ENCODE measurements at regions not wholly inside any gene's neighbourhood (a gene's known extent, or its start where the extent isn't known, plus 50 kb on each side); places are given as distances from the start of the nearest gene placed in this dataset.

DNA sequence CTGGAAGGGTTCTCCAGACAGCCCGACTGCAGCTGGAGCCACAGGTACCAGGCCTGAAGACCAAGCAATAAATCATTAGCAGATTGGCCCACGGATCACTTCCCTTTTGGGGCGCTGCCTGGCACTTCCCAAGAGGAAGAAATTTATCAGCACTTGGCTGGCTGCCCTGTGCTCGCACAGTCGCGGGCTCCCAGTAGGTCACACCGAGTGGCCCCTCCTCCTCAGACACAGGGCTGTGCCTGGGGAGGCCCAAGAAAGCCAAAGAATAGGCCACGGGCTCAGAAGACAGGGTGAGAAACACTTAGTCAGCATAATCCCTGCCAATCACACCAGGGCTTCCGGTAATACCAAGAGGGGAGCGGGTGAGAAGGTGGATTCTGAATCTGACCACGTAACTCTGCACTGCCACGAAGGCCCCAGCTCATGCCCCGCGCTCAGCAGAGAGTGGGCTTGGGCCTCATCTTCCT, 115.7 kb upstream of the MSX2 start:
- ATAC-seq: peak; percentile 82

DNA sequence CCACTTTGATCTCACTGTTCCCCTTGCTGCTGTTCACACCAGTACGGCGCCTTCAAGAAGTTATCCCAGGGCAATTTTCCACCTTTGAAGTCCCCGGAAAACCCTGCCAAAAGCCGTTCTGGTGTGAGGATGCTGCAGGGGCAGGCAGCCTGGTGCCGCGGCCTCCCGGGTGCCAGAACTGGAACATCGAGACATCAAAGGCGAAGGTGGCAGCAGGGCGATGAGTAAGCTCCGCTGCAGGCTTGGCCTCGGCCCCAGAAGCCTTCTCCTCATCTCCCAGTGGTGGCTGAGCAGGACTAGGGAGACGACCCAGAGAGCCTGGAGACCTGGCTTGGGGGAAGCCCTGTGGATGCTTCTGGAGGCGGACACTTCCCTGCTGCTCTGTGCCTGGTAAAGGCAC, 115.3 kb upstream of the MSX2 start:
- no TSS peak for BruUV-seq (replicated peaks)
- DNase-seq (ENCODE audit: low read depth, low spot score): no peak
- H3K4me3 ChIP-seq (ENCODE audit: low read depth in 2 of 2, low read length in 2 of 2): peak overlapping the region in 1 of 2 experiments; percentile 31; a peak in 2 of 4 replicates
- H3K36me3 ChIP-seq (ENCODE audit: control insufficient read depth, insufficient read depth, low read length): no peaks in the 10 kb centered on the region
- CTCF ChIA-PET: no interaction called here
- H3K27ac ChIP-seq (ENCODE audit: low read length): no peak overlapping the region
- no peak for TF ChIP-seq SIN3A (IDR thresholded peaks at IDR 0.05; ENCODE audit: borderline replicate concordance, insufficient read depth, low read depth, low read length)
- TF ChIP-seq TCF7L2 (IDR thresholded peaks at IDR 0.05; ENCODE audit: low read depth, low read length): peak; percentile 94
- intact Hi-C loops (cut with micrococcal nuclease; ENCODE audit: unreplicated experiment) (no loop called here), in situ Hi-C loops (cut with HindIII; ENCODE audit: low pct_unique_long_range_greater_than_20kb, low sequenced_read_pairs) (no loop called here)
- no peaks in the 10 kb centered on the region for H3K27me3 ChIP-seq (ENCODE audit: control insufficient read depth, insufficient read depth, low read length)
- POLR2A ChIA-PET: no interaction called here
- peaks cover 5% of the 10 kb centered on the region for H3K4me1 ChIP-seq (ENCODE audit: control insufficient read depth, insufficient read depth, low read length)
- no peaks in the 10 kb centered on the region for H3K9me3 ChIP-seq (ENCODE audit: control insufficient read depth, insufficient read depth, low read depth, low read length)
- ATAC-seq: peak; percentile 70

More for the DNA sequence above, 115.7 kb upstream of the MSX2 start:
- Histone ChIP-seq H3K9me3 (ENCODE audit: control insufficient read depth, insufficient read depth, low read depth, low read length) (no peaks in the 10 kb centered on the region), H3K4me3 (ENCODE audit: low read depth in 2 of 2, low read length in 2 of 2) (peak overlapping the region in 1 of 2 experiments; percentile 31; a peak in 2 of 4 replicates), H3K27ac (ENCODE audit: low read length) (no peak overlapping the region), H3K27me3 (ENCODE audit: control insufficient read depth, insufficient read depth, low read length) (no peaks in the 10 kb centered on the region), H3K36me3 (ENCODE audit: control insufficient read depth, insufficient read depth, low read length) (no peaks in the 10 kb centered on the region), H3K4me1 (ENCODE audit: control insufficient read depth, insufficient read depth, low read length) (peaks cover 5% of the 10 kb centered on the region)
- intact Hi-C loops (cut with micrococcal nuclease; ENCODE audit: unreplicated experiment): no loop called here
- ChIA-PET CTCF (interaction anchor here (0.7 kb wide), 1 partner anchor 119 kb away, joined by 3 read pairs; no protein-coding TSS in a partner anchor), POLR2A (no interaction called here)
- TF ChIP-seq TCF7L2 (IDR thresholded peaks at IDR 0.05; ENCODE audit: low read depth, low read length): no peak
- TF ChIP-seq, protein P1, sequence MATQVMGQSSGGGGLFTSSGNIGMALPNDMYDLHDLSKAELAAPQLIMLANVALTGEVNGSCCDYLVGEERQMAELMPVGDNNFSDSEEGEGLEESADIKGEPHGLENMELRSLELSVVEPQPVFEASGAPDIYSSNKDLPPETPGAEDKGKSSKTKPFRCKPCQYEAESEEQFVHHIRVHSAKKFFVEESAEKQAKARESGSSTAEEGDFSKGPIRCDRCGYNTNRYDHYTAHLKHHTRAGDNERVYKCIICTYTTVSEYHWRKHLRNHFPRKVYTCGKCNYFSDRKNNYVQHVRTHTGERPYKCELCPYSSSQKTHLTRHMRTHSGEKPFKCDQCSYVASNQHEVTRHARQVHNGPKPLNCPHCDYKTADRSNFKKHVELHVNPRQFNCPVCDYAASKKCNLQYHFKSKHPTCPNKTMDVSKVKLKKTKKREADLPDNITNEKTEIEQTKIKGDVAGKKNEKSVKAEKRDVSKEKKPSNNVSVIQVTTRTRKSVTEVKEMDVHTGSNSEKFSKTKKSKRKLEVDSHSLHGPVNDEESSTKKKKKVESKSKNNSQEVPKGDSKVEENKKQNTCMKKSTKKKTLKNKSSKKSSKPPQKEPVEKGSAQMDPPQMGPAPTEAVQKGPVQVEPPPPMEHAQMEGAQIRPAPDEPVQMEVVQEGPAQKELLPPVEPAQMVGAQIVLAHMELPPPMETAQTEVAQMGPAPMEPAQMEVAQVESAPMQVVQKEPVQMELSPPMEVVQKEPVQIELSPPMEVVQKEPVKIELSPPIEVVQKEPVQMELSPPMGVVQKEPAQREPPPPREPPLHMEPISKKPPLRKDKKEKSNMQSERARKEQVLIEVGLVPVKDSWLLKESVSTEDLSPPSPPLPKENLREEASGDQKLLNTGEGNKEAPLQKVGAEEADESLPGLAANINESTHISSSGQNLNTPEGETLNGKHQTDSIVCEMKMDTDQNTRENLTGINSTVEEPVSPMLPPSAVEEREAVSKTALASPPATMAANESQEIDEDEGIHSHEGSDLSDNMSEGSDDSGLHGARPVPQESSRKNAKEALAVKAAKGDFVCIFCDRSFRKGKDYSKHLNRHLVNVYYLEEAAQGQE (IDR thresholded peaks at IDR 0.05; ENCODE audit: insufficient read depth in 1 of 2, low read depth in 2 of 2, low read length in 1 of 2): no peak
- TF ChIP-seq, protein P2, sequence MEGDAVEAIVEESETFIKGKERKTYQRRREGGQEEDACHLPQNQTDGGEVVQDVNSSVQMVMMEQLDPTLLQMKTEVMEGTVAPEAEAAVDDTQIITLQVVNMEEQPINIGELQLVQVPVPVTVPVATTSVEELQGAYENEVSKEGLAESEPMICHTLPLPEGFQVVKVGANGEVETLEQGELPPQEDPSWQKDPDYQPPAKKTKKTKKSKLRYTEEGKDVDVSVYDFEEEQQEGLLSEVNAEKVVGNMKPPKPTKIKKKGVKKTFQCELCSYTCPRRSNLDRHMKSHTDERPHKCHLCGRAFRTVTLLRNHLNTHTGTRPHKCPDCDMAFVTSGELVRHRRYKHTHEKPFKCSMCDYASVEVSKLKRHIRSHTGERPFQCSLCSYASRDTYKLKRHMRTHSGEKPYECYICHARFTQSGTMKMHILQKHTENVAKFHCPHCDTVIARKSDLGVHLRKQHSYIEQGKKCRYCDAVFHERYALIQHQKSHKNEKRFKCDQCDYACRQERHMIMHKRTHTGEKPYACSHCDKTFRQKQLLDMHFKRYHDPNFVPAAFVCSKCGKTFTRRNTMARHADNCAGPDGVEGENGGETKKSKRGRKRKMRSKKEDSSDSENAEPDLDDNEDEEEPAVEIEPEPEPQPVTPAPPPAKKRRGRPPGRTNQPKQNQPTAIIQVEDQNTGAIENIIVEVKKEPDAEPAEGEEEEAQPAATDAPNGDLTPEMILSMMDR (IDR thresholded peaks at IDR 0.05): no peak
- TF ChIP-seq POLR2AphosphoS5 (IDR thresholded peaks at IDR 0.05; ENCODE audit: low read depth, low read length): no peak
- TF ChIP-seq SIN3A (IDR thresholded peaks at IDR 0.05; ENCODE audit: borderline replicate concordance, insufficient read depth, low read depth, low read length): no peak
- BruUV-seq (replicated peaks): no TSS peak
- no peak for DNase-seq (ENCODE audit: low read depth, low spot score)
- in situ Hi-C loops (cut with HindIII; ENCODE audit: low pct_unique_long_range_greater_than_20kb, low sequenced_read_pairs): no loop called here

DNA sequence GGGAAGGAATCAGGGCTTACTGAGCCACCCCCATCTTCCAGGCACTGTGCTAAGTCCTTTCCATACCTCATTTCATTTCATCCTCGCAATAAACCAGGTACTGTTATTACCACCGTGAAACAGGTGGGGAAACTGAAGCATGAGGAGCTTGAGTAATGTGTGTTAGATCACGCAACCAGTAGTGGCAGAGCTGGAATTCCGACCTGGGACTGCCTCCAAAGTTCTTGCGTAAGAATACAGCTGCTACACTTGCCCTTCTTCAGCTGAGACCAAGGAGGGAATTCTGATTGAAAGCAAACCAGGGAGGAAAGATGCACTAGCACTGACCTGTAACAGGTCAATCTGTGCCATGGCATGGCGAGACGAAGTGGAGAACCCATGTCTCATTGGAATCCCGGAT, 113.4 kb upstream of the MSX2 start:
- intact Hi-C loops (cut with micrococcal nuclease; ENCODE audit: unreplicated experiment): no loop called here
- no peak for TF ChIP-seq TCF7L2 (IDR thresholded peaks at IDR 0.05; ENCODE audit: low read depth, low read length)
- Histone ChIP-seq H3K36me3 (ENCODE audit: control insufficient read depth, insufficient read depth, low read length) (no peaks in the 10 kb centered on the region), H3K27ac (ENCODE audit: low read length) (no peak overlapping the region), H3K27me3 (ENCODE audit: control insufficient read depth, insufficient read depth, low read length) (no peaks in the 10 kb centered on the region), H3K9me3 (ENCODE audit: control insufficient read depth, insufficient read depth, low read depth, low read length) (no peaks in the 10 kb centered on the region), H3K4me3 (ENCODE audit: low read depth in 2 of 2, low read length in 2 of 2) (no peak overlapping the region), H3K4me1 (ENCODE audit: control insufficient read depth, insufficient read depth, low read length) (peaks cover 5% of the 10 kb centered on the region)
- BruUV-seq (replicated peaks): no TSS peak
- ATAC-seq (no peak), DNase-seq (ENCODE audit: low read depth, low spot score) (no peak)
- ChIA-PET POLR2A (no interaction called here), CTCF (no interaction called here)
- in situ Hi-C loops (cut with HindIII; ENCODE audit: low pct_unique_long_range_greater_than_20kb, low sequenced_read_pairs): no loop called here

Data from Panc1 (cell line).